Lower leg skin (tissue), 4 donors: ENCODE measurements at regions not wholly inside any gene's neighbourhood (a gene's known extent, or its start where the extent isn't known, plus 50 kb on each side); places are given as distances from the start of the nearest gene placed in this dataset.

Experiments
- DNase-seq, 2 donors: peaks; one replicate each; pipeline ENCODE4 v3.0.0-alpha.2; 2019; ENCODE audit warnings: low spot score in 2 of 2
- H3K4me3 ChIP-seq: fragments of 200-600 bp; sonication (generic); 2 replicates; pipeline ENCODE4 v1.5.1; 2017; ENCODE audit warnings: mild to moderate bottlenecking, low read depth; ENCODE audit not compliant: poor library complexity, severe bottlenecking
- POLR2A ChIP-seq, 2 donors: fragments of 450-650 bp; IDR thresholded peaks; one replicate each; pipeline ENCODE4 v1.6.1; 2016 to 2017; ENCODE audit warnings: antibody characterized with exemption in 2 of 2, mild to moderate bottlenecking in 1 of 2, moderate library complexity in 1 of 2
- WGBS, 2 donors: methylation state at CpG; one replicate each; pipeline ENCODE4 v1.1.5; 2018; 5-methylcytosine and 5-hydroxymethylcytosine counted together
- intact Hi-C: fragments of 100-400 bp; cut with DNase I; formaldehyde crosslinking; loops from one replicate; pipeline ENCODE4 v1.15.0; 2023; ENCODE audit warnings: low total_unique reads
- TF ChIP-seq, protein P1 (sequence below), 3 donors: fragments of 450-650 bp; IDR thresholded peaks; one replicate each; pipeline ENCODE4 v1.5.1; 2016; ENCODE audit warnings: antibody characterized with exemption in 3 of 3, mild to moderate bottlenecking in 3 of 3, moderate library complexity in 2 of 3

DNA sequence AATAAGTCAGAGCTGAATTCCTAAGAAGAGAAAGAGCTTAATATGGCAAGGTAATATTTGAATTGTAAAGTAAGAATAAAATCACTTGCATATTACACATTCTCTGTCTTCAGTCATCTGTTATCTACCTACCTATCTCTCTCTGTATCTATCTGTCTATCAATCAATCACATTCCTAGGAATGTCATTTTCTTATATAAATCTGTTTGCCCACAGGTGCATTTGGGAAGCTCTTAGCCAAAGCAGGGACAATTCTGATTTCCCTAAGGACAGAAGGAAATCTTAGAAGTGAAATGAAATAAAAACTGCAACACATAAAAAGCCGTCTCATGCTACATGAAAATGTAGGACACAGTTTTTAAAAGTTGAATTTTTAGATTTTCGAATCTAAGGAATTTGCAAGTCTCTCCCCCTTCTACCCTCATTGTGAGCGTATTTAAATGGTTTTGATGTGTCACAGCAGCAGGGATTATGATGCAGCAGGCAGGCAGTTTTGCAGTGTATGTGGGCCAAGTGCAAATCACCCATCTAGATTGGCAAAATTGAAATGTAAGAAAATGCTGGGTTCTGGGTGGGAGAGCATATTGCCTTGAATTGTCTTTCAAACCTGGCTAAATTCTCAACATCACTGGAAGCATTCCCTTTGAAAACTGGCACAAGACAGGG is 155.7 kb downstream of the ACER2 start:
- DNase-seq: no peak
- TF ChIP-seq POLR2A (IDR thresholded peaks at IDR 0.05): no peak
- TF ChIP-seq, protein P1, sequence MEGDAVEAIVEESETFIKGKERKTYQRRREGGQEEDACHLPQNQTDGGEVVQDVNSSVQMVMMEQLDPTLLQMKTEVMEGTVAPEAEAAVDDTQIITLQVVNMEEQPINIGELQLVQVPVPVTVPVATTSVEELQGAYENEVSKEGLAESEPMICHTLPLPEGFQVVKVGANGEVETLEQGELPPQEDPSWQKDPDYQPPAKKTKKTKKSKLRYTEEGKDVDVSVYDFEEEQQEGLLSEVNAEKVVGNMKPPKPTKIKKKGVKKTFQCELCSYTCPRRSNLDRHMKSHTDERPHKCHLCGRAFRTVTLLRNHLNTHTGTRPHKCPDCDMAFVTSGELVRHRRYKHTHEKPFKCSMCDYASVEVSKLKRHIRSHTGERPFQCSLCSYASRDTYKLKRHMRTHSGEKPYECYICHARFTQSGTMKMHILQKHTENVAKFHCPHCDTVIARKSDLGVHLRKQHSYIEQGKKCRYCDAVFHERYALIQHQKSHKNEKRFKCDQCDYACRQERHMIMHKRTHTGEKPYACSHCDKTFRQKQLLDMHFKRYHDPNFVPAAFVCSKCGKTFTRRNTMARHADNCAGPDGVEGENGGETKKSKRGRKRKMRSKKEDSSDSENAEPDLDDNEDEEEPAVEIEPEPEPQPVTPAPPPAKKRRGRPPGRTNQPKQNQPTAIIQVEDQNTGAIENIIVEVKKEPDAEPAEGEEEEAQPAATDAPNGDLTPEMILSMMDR (IDR thresholded peaks at IDR 0.05): no peak
- H3K4me3 ChIP-seq: no peak overlapping the region
- WGBS, 2 donors: 54 to 55% methylated on average over 3 of the region's 3 CpGs
- intact Hi-C loops: no loop called here

- TF ChIP-seq, protein P1 (IDR thresholded peaks at IDR 0.05): no peak
- TF ChIP-seq POLR2A (IDR thresholded peaks at IDR 0.05): no peak
- intact Hi-C loops: no loop called here
- 84 to 89% methylated on average over 4 of the region's 4 CpGs for WGBS, 2 donors
These were observed 146.4 kb downstream of the ACER2 start for GRCh38 chr9:19555214-19555613.

DNA sequence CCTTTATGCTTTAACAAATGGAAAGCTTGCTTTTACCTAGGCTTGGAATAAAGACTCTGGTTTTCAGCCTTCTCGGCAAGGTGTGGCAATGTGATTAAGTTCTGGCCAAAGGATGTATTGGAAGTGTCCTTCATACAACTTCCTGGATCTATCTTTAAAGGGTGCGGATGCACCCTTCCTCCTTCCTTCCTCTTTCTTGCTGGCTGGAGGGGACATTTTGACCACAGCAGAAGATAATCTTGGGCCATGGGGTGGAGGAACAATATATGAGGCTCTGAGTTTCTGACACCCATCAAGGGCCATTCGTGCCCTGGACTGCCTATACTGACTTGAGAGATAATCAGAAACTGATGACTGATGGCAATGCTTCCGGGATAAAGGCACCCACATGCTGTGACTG is 145.7 kb downstream of the ACER2 start:
- no peak overlapping the region for H3K4me3 ChIP-seq
- 68 to 70% methylated on average over 4 of the region's 4 CpGs for WGBS, 2 donors
- DNase-seq: no peak
- no peak for TF ChIP-seq POLR2A (IDR thresholded peaks at IDR 0.05)
- TF ChIP-seq, protein P1 (IDR thresholded peaks at IDR 0.05): no peak
- intact Hi-C loops: no loop called here

More at GRCh38 chr9:19555214-19555613, 146.4 kb downstream of the ACER2 start:
- no peak overlapping the region for H3K4me3 ChIP-seq
- no peak for DNase-seq

- no peak for DNase-seq
- intact Hi-C loops: no loop called here
- no peak overlapping the region for H3K4me3 ChIP-seq
- TF ChIP-seq POLR2A (IDR thresholded peaks at IDR 0.05): no peak
- TF ChIP-seq, protein P1 (IDR thresholded peaks at IDR 0.05): no peak
These were observed 144.6 kb downstream of the ACER2 start for GRCh38 chr9:19553441-19553840.

DNA sequence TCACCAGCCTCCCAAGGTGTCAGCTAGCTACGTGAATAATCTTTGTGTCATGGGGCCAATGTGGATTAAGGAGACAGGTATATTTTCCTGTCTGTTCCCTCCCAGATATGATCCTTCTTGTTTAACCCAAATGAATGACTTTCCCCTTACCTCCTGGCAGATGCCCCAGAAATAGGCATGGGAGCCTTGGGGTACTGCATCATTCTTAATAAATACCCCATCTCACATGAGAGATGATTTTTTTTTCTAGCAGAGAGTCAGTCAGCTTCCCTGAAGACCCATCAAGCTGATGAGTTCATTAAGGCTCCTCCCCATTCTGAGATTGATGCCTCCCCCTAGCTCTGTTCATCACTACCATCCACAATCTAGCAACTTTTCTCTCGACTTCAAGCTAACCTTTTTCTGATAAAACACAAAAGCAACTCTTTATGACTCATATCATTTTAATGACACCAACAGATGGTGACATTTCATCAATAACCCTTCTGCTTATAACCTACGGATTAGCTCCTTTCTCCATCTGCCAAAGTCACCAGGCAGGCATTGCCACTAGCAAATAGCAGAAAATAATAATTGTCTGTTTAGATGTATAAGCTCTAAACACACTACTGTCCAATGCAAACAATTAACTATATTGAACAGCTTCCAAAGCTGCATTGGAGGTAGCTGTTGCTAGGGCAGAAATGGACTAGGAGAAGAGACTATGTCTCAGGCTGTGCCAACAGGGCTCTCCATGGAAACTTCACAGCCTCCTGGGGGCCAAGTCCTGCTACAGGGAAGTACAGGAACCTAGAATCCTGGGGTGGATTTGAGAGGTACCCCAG is 143.7 kb downstream of the ACER2 start:
- intact Hi-C loops: no loop called here
- H3K4me3 ChIP-seq: no peak overlapping the region
- WGBS, 2 donors: 42 to 54% methylated on average over 3 of the region's 3 CpGs
- no peak for DNase-seq
- TF ChIP-seq, protein P1 (IDR thresholded peaks at IDR 0.05): no peak
- TF ChIP-seq POLR2A (IDR thresholded peaks at IDR 0.05): no peak
